ENCODE measurements at regions not wholly inside any gene's neighbourhood (a gene's known extent, or its start where the extent isn't known, plus 50 kb on each side); places are given as distances from the start of the nearest gene placed in this dataset.

DNA sequence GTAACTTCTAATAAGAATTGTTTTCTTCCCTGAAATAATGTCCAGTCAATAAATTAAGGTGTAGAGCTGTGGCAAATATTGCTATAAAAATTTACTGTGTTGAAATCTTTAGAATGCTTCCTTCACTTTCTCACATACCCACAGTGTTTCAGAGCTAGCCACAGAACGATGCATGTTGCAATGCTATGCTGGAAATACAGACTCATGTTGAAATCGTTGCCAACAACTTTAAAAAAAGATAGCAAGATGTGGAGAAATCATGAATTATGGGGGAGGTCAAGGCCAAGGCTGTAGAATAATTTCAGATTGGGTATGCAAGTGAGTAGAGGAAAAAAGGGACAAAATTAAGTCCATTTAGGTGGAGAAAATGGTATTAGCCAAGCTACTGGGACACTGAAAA lies 204.8 kb downstream of the VEGFC start:
- TF ChIP-seq ARNTL (CRISPR knock-in tag; IDR thresholded peaks at IDR 0.05; ENCODE audit: borderline replicate concordance, low read depth) (no peak), CSDC2 (CRISPR knock-in tag; IDR thresholded peaks at IDR 0.05) (no peak), ISL1 (CRISPR knock-in tag; IDR thresholded peaks at IDR 0.05) (no peak), GLIS3 (CRISPR knock-in tag; IDR thresholded peaks at IDR 0.05) (no peak), ZFP30 (CRISPR knock-in tag; IDR thresholded peaks at IDR 0.05) (no peak), ZNF8 (CRISPR knock-in tag; IDR thresholded peaks at IDR 0.05) (no peak)
- TF ChIP-seq, protein P1, sequence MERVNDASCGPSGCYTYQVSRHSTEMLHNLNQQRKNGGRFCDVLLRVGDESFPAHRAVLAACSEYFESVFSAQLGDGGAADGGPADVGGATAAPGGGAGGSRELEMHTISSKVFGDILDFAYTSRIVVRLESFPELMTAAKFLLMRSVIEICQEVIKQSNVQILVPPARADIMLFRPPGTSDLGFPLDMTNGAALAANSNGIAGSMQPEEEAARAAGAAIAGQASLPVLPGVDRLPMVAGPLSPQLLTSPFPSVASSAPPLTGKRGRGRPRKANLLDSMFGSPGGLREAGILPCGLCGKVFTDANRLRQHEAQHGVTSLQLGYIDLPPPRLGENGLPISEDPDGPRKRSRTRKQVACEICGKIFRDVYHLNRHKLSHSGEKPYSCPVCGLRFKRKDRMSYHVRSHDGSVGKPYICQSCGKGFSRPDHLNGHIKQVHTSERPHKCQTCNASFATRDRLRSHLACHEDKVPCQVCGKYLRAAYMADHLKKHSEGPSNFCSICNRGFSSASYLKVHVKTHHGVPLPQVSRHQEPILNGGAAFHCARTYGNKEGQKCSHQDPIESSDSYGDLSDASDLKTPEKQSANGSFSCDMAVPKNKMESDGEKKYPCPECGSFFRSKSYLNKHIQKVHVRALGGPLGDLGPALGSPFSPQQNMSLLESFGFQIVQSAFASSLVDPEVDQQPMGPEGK (CRISPR knock-in tag; IDR thresholded peaks at IDR 0.05; ENCODE audit: borderline replicate concordance) = no peak
- TF ChIP-seq, protein P2, sequence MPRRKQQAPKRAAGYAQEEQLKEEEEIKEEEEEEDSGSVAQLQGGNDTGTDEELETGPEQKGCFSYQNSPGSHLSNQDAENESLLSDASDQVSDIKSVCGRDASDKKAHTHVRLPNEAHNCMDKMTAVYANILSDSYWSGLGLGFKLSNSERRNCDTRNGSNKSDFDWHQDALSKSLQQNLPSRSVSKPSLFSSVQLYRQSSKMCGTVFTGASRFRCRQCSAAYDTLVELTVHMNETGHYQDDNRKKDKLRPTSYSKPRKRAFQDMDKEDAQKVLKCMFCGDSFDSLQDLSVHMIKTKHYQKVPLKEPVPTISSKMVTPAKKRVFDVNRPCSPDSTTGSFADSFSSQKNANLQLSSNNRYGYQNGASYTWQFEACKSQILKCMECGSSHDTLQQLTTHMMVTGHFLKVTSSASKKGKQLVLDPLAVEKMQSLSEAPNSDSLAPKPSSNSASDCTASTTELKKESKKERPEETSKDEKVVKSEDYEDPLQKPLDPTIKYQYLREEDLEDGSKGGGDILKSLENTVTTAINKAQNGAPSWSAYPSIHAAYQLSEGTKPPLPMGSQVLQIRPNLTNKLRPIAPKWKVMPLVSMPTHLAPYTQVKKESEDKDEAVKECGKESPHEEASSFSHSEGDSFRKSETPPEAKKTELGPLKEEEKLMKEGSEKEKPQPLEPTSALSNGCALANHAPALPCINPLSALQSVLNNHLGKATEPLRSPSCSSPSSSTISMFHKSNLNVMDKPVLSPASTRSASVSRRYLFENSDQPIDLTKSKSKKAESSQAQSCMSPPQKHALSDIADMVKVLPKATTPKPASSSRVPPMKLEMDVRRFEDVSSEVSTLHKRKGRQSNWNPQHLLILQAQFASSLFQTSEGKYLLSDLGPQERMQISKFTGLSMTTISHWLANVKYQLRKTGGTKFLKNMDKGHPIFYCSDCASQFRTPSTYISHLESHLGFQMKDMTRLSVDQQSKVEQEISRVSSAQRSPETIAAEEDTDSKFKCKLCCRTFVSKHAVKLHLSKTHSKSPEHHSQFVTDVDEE (CRISPR knock-in tag; IDR thresholded peaks at IDR 0.05) = no peak

Measured in SK-N-SH treated with all-trans-retinoic acid at 6 μM for 48 hours (cell line).